HL-60 (cell line): ENCODE measurements at regions not wholly inside any gene's neighbourhood (a gene's known extent, or its start where the extent isn't known, plus 50 kb on each side); places are given as distances from the start of the nearest gene placed in this dataset.

Source experiments
- DNase-seq, 2 experiments: peaks; one replicate each; pipeline ENCODE4 v3.0.0-alpha.2; 2010 to 2020; ENCODE audit warnings: low read depth in 1 of 2, low spot score in 1 of 2
- H3K27ac ChIP-seq: fragments of 250-450 bp; sonication (Bioruptor Pico); replicated peaks from 2 replicates; pipeline ENCODE4 v1.5.1; 2020; ENCODE audit warnings: mild to moderate bottlenecking, moderate library complexity
- H3K27me3 ChIP-seq: fragments of 250-450 bp; sonication (Bioruptor Pico); 2 replicates; pipeline ENCODE4 v1.5.1; 2021; ENCODE audit warnings: mild to moderate bottlenecking, moderate library complexity; ENCODE audit not compliant: insufficient read depth, poor library complexity, severe bottlenecking
- H3K4me3 ChIP-seq: replicated peaks from 2 replicates; pipeline ENCODE4 v1.5.1; 2011; ENCODE audit warnings: mild to moderate bottlenecking, control low read depth, low read length; ENCODE audit not compliant: insufficient read depth
- CTCF ChIP-seq: IDR thresholded peaks from one replicate; pipeline ENCODE4 v1.5.1; 2011; ENCODE audit warnings: low read length, control low read depth, inconsistent platforms; ENCODE audit not compliant: insufficient read depth
- GABPA ChIP-seq: IDR thresholded peaks from 2 replicates; pipeline ENCODE4 v1.6.1; 2012; ENCODE audit warnings: low read depth
- POLR2AphosphoS5 ChIP-seq: IDR thresholded peaks from 2 replicates; pipeline ENCODE4 v1.6.1; 2012; ENCODE audit warnings: low read depth
- REST ChIP-seq: IDR thresholded peaks from 2 replicates; pipeline ENCODE4 v1.6.1; 2012; ENCODE audit warnings: low read depth; ENCODE audit not compliant: insufficient replicate concordance
- SPI1 ChIP-seq: IDR thresholded peaks from 2 replicates; pipeline ENCODE4 v1.6.1; 2012; ENCODE audit warnings: low read depth, mild to moderate bottlenecking, borderline replicate concordance

- DNase-seq, result no peak
- Histone ChIP-seq H3K27me3 (no peaks in the 10 kb centered on the region), H3K4me3 (no peak overlapping the region), H3K27ac (no peak overlapping the region)
- no peak for TF ChIP-seq POLR2AphosphoS5
- no peak for TF ChIP-seq CTCF
- no peak for TF ChIP-seq GABPA
- TF ChIP-seq SPI1, result no peak
- TF ChIP-seq REST, result no peak
These were observed 765.5 kb upstream of the EPHA7 start for GRCh38 chr6:94184666-94185464.

- no peaks in the 10 kb centered on the region for H3K27me3 ChIP-seq
- no peak for TF ChIP-seq REST
- no peak for TF ChIP-seq SPI1
- no peak for TF ChIP-seq POLR2AphosphoS5
- no peak for TF ChIP-seq GABPA
- TF ChIP-seq CTCF, result no peak
- no peak overlapping the region for H3K4me3 ChIP-seq
- no peak overlapping the region for H3K27ac ChIP-seq
- no peak for DNase-seq
These were observed 758.1 kb upstream of the EPHA7 start for GRCh38 chr6:94177429-94177828.

- TF ChIP-seq REST (no peak), SPI1 (no peak), CTCF (no peak), POLR2AphosphoS5 (no peak), GABPA (no peak)
- no peak overlapping the region for H3K4me3 ChIP-seq
- no peak overlapping the region for H3K27ac ChIP-seq
- H3K27me3 ChIP-seq, result no peaks in the 10 kb centered on the region
- no peak for DNase-seq
These were observed 756.1 kb upstream of the EPHA7 start for GRCh38 chr6:94175465-94175864.
